ENCODE measurements at regions not wholly inside any gene's neighbourhood (a gene's known extent, or its start where the extent isn't known, plus 50 kb on each side); places are given as distances from the start of the nearest gene placed in this dataset.
"Not testable (repeated sequence)": the region's sequence is repeated elsewhere in the genome, so short reads cannot be mapped to it uniquely, and the experiment has no call there.

DNA sequence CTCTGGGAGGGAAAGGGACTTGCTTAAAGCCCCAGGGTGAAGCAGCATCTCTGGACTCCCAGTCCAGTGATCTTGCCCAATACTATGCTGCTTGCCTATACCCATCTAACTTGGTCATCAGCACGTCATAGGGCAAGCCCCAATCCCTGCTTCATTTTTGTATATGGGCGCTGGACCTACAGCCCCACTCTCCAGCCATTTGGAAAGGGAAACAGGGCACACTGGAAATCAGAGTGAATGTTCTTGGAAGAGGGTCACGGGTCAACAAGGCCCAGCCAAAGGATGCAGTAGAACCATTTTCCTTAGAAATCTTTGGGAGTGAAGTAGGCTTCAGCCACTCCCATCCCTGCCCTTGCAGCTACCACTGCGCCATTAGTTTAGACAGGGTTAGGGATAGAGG, 162.5 kb downstream of the GOLGA6L4 start:
- CTCF ChIA-PET; H3K79me2 ChIP-seq (ENCODE audit: insufficient read depth); H3K9me2 ChIP-seq; POLR2A ChIA-PET; H3K36me3 ChIP-seq (replicated peaks in 1 of 2; ENCODE audit: control insufficient read depth in 1 of 2, insufficient read depth in 2 of 2, low read length in 1 of 2); H3K9ac ChIP-seq; H3K27ac ChIP-seq (ENCODE audit: low read depth in 2 of 2, low read length in 1 of 2); H3K27me3 ChIP-seq (ENCODE audit: insufficient read depth); H3K4me3 ChIP-seq (ENCODE audit: low read depth in 2 of 2, low read length in 1 of 2); DNase-seq; H3F3A ChIP-seq (replicated peaks; ENCODE audit: insufficient read depth); H4K20me1 ChIP-seq (ENCODE audit: insufficient read depth); H3K4me2 ChIP-seq; H3K9me3 ChIP-seq; H3K4me1 ChIP-seq (ENCODE audit: control insufficient read depth in 1 of 2, insufficient read depth in 2 of 2, low read depth in 1 of 2, low read length in 1 of 2); H2AFZ ChIP-seq (ENCODE audit: low read depth): not testable (repeated sequence)
- WGBS (ENCODE audit: low lambda C conversion rate), result 71% methylated on average over 3 of the region's 4 CpGs

DNA sequence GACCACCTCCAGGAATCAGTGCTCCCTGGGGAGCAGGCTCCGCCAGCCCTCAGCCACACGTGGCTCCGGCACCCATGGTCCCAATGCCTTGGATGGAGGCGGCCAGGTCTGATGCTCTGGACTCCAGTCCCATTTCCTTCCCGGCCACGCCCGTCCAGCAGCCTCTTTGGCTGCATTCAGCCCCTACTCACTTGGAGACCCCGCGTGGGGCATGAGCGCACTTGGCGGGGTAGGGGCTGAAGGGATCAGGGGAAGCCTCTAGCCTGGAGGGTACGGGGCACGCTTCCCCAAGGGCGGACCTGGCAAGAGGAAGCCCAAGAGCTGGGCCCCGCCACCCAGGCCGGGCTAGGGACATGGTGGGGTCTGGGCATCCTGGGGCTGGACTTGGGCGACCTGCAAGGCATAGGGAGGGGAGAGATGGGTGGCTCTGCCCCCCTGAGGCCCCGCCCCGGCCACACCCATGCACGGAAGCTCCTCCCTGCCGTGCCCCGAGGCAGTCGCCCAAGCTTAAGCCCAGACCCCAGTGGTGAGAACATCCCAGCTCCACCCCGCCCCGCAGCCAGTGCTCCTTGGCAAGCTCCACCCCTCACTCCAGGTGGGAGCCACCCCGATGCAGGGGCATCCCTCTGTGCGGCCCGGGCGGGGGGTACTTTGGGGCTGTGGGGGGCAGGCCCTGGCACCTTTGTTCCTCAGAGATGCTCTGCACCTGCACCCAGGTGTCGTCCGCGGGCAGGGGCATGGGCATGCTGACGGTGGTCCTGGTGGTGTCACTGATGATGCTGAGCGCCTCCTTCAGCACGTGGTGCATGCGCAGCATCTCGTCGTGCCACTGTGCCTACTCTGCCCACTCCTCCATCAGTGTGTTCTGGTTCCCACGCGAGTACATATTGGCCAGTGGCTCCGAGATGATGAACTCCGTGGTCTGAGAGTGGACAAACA, 163.5 kb downstream of the GOLGA6L4 start:
- Histone ChIP-seq H3F3A (replicated peaks; ENCODE audit: insufficient read depth) (no peaks in the 10 kb centered on the region), H3K9me2 (no peaks in the 10 kb centered on the region), H3K9ac (no peak overlapping the region), H3K27me3 (ENCODE audit: insufficient read depth) (no peaks in the 10 kb centered on the region), H3K27ac (ENCODE audit: low read depth in 2 of 2, low read length in 1 of 2) (no peak overlapping the region), H4K20me1 (ENCODE audit: insufficient read depth) (no peaks in the 10 kb centered on the region), H3K79me2 (ENCODE audit: insufficient read depth) (no peaks in the 10 kb centered on the region), H3K4me2 (no peak overlapping the region), H3K36me3 (replicated peaks in 1 of 2; ENCODE audit: control insufficient read depth in 1 of 2, insufficient read depth in 2 of 2, low read length in 1 of 2) (no peaks in the 10 kb centered on the region), H3K4me1 (ENCODE audit: control insufficient read depth in 1 of 2, insufficient read depth in 2 of 2, low read depth in 1 of 2, low read length in 1 of 2) (no peaks in the 10 kb centered on the region), H3K9me3 (no peaks in the 10 kb centered on the region), H3K4me3 (ENCODE audit: low read depth in 2 of 2, low read length in 1 of 2) (no peak overlapping the region), H2AFZ (ENCODE audit: low read depth) (no peak overlapping the region)
- 87% methylated on average over 23 of the region's 42 CpGs for WGBS (ENCODE audit: low lambda C conversion rate)
- TF ChIP-seq GABPA (IDR thresholded peaks at IDR 0.05; ENCODE audit: low read depth) (no peak), MEF2A (IDR thresholded peaks at IDR 0.05; ENCODE audit: borderline replicate concordance, low read depth) (no peak), JUND (IDR thresholded peaks at IDR 0.05) (no peak), NRF1 (IDR thresholded peaks at IDR 0.05; ENCODE audit: low read depth, low read length) (no peak)
- TF ChIP-seq, protein P1, sequence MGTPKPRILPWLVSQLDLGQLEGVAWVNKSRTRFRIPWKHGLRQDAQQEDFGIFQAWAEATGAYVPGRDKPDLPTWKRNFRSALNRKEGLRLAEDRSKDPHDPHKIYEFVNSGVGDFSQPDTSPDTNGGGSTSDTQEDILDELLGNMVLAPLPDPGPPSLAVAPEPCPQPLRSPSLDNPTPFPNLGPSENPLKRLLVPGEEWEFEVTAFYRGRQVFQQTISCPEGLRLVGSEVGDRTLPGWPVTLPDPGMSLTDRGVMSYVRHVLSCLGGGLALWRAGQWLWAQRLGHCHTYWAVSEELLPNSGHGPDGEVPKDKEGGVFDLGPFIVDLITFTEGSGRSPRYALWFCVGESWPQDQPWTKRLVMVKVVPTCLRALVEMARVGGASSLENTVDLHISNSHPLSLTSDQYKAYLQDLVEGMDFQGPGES (IDR thresholded peaks at IDR 0.05; ENCODE audit: low read depth, low read length), result no peak
- TF ChIP-seq, protein P2, sequence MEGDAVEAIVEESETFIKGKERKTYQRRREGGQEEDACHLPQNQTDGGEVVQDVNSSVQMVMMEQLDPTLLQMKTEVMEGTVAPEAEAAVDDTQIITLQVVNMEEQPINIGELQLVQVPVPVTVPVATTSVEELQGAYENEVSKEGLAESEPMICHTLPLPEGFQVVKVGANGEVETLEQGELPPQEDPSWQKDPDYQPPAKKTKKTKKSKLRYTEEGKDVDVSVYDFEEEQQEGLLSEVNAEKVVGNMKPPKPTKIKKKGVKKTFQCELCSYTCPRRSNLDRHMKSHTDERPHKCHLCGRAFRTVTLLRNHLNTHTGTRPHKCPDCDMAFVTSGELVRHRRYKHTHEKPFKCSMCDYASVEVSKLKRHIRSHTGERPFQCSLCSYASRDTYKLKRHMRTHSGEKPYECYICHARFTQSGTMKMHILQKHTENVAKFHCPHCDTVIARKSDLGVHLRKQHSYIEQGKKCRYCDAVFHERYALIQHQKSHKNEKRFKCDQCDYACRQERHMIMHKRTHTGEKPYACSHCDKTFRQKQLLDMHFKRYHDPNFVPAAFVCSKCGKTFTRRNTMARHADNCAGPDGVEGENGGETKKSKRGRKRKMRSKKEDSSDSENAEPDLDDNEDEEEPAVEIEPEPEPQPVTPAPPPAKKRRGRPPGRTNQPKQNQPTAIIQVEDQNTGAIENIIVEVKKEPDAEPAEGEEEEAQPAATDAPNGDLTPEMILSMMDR (IDR thresholded peaks at IDR 0.05), result no peak
- ChIA-PET POLR2A (no interaction called here), CTCF (no interaction called here)
- no peak for DNase-seq
